Neural progenitor cell (in vitro differentiated cells): ENCODE measurements at regions not wholly inside any gene's neighbourhood (a gene's known extent, or its start where the extent isn't known, plus 50 kb on each side); places are given as distances from the start of the nearest gene placed in this dataset.

ENCODE experiments used
- EZH2 ChIP-seq: fragments of 200-600 bp; sonication (generic); IDR thresholded peaks from 2 replicates; pipeline ENCODE4 v1.6.1; 2017; ENCODE audit warnings: antibody characterized with exemption, mild to moderate bottlenecking, moderate library complexity
- EZH2phosphoT487 ChIP-seq: fragments of 200-600 bp; sonication (generic); IDR thresholded peaks from 2 replicates; pipeline ENCODE4 v1.6.1; 2017; ENCODE audit warnings: antibody characterized with exemption
- TF ChIP-seq, protein P1 (sequence below): fragments of 200-600 bp; sonication (generic); IDR thresholded peaks from 2 replicates; pipeline ENCODE4 v1.5.1; 2017; ENCODE audit warnings: antibody characterized with exemption, mild to moderate bottlenecking

DNA sequence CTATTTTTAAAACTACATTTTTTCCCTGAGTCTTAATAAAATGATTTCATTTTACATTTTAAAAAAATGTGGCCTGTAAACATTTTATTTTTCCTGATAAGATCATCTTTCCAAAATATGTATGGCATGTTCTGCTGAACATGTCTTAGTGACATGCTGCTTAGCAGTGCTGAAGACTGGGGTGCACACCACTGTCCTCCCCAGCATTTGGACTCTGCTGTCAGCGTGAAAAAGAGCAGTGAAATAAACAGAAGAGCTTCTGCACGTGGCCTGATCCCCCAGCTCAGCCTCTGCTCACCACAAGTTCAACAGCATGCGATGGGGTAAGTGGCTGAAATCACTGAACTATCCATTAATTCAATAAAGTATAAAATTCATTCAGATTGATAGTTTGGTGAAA lies 81.6 kb upstream of the ZNF521 start:
- TF ChIP-seq, protein P1, sequence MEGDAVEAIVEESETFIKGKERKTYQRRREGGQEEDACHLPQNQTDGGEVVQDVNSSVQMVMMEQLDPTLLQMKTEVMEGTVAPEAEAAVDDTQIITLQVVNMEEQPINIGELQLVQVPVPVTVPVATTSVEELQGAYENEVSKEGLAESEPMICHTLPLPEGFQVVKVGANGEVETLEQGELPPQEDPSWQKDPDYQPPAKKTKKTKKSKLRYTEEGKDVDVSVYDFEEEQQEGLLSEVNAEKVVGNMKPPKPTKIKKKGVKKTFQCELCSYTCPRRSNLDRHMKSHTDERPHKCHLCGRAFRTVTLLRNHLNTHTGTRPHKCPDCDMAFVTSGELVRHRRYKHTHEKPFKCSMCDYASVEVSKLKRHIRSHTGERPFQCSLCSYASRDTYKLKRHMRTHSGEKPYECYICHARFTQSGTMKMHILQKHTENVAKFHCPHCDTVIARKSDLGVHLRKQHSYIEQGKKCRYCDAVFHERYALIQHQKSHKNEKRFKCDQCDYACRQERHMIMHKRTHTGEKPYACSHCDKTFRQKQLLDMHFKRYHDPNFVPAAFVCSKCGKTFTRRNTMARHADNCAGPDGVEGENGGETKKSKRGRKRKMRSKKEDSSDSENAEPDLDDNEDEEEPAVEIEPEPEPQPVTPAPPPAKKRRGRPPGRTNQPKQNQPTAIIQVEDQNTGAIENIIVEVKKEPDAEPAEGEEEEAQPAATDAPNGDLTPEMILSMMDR, result no peak
- TF ChIP-seq EZH2 (no peak), EZH2phosphoT487 (no peak)
